ENCODE measurements at regions not wholly inside any gene's neighbourhood (a gene's known extent, or its start where the extent isn't known, plus 50 kb on each side); places are given as distances from the start of the nearest gene placed in this dataset.

DNA sequence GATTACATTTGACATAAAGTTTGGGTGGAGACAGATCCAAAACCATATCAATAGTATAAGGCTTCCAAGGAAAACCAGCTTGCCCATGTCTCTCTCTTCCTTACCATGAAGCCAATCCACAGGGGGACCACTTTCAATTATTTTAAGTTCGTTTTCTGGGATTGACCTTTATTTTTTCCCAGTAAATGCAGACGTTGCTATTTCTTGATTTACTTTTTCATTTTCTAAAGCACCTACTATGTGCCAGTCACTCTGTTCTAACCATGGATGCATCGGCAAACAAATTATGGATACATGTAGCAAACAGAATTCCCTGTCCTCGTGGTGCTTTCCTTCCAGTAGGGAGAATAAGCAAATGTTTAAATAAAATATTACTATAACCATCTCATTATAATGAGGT is 65.8 kb upstream of the KCNA1 start:
- TF ChIP-seq POLR2A (IDR thresholded peaks at IDR 0.05), result no peak
- no peak for TF ChIP-seq POLR2AphosphoS5 (IDR thresholded peaks at IDR 0.05; ENCODE audit: insufficient read depth in 1 of 2, low read depth in 1 of 2)
- TF ChIP-seq, protein P1, sequence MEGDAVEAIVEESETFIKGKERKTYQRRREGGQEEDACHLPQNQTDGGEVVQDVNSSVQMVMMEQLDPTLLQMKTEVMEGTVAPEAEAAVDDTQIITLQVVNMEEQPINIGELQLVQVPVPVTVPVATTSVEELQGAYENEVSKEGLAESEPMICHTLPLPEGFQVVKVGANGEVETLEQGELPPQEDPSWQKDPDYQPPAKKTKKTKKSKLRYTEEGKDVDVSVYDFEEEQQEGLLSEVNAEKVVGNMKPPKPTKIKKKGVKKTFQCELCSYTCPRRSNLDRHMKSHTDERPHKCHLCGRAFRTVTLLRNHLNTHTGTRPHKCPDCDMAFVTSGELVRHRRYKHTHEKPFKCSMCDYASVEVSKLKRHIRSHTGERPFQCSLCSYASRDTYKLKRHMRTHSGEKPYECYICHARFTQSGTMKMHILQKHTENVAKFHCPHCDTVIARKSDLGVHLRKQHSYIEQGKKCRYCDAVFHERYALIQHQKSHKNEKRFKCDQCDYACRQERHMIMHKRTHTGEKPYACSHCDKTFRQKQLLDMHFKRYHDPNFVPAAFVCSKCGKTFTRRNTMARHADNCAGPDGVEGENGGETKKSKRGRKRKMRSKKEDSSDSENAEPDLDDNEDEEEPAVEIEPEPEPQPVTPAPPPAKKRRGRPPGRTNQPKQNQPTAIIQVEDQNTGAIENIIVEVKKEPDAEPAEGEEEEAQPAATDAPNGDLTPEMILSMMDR (IDR thresholded peaks at IDR 0.05), result no peak
- H3K9me3 ChIP-seq, result no peaks in the 10 kb centered on the region
- intact Hi-C loops (cut with DNase I), result no loop called here
- H3K27me3 ChIP-seq, result no peaks in the 10 kb centered on the region
- no peak for DNase-seq (ENCODE audit: extremely low spot score in 2 of 2)
- no peak overlapping the region for H3K27ac ChIP-seq
- H3K4me1 ChIP-seq, result no peaks in the 10 kb centered on the region
- no peak overlapping the region for H3K4me3 ChIP-seq
- H3K36me3 ChIP-seq, result no peaks in the 10 kb centered on the region

DNA sequence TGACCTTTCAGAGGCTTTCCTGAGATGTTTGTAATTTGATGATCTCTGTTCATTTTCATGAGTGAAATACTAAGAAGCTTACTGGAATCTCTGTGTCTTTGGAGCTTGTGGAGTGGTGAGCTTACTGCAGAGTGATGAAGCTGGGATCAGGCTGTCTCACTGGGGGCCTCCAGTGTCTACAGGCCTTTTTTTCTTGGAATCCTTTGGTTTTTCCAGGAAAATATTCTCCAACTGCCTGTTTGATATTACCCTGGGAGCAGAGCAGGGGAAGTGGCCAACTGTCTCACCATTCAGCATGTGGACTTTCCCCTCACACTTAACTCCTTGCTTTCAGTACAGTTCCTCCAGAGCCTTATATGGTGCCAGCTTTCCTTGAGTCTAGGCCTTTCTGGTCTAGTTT is 62.0 kb upstream of the KCNA1 start:
- no peak for DNase-seq (ENCODE audit: extremely low spot score in 2 of 2)
- Histone ChIP-seq H3K36me3 (no peaks in the 10 kb centered on the region), H3K4me1 (no peaks in the 10 kb centered on the region), H3K4me3 (no peak overlapping the region), H3K27ac (no peak overlapping the region), H3K9me3 (no peaks in the 10 kb centered on the region), H3K27me3 (no peaks in the 10 kb centered on the region)
- TF ChIP-seq POLR2AphosphoS5 (IDR thresholded peaks at IDR 0.05; ENCODE audit: insufficient read depth in 1 of 2, low read depth in 1 of 2), result no peak
- TF ChIP-seq, protein P1 (IDR thresholded peaks at IDR 0.05), result no peak
- TF ChIP-seq POLR2A (IDR thresholded peaks at IDR 0.05), result no peak
- intact Hi-C loops (cut with DNase I), result no loop called here

DNA sequence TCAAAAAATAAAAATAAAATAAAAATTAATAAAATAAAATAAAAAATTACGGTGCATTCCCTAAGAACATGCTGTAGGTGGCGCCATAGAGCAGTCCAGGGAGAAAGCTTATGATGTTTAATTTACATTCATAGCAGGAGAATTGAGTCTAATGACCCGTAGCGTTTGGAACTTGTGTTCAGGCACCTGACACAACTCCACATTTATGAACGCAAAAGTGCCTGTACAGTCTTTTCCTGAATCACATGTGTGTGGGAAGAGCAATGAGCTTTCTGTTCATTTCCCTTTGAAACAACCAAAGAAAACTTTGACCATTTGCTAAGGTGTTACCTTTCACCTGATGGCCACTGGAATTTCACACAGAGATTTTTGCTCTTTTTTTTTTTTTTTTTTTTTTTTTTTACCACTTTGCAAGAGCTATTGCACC is 60.6 kb upstream of the KCNA1 start:
- no peaks in the 10 kb centered on the region for H3K9me3 ChIP-seq
- H3K36me3 ChIP-seq, result no peaks in the 10 kb centered on the region
- H3K4me1 ChIP-seq, result no peaks in the 10 kb centered on the region
- H3K4me3 ChIP-seq, result no peak overlapping the region
- peak in 1 of 2 donors; percentile 12 for DNase-seq (ENCODE audit: extremely low spot score in 2 of 2)
- no peaks in the 10 kb centered on the region for H3K27me3 ChIP-seq
- TF ChIP-seq, protein P1 (IDR thresholded peaks at IDR 0.05), result peak; percentile 14 to 48 (median 16)
- no peak for TF ChIP-seq POLR2A (IDR thresholded peaks at IDR 0.05)
- TF ChIP-seq POLR2AphosphoS5 (IDR thresholded peaks at IDR 0.05; ENCODE audit: insufficient read depth in 1 of 2, low read depth in 1 of 2), result no peak
- intact Hi-C loops (cut with DNase I), result no loop called here
- H3K27ac ChIP-seq, result no peak overlapping the region

DNA sequence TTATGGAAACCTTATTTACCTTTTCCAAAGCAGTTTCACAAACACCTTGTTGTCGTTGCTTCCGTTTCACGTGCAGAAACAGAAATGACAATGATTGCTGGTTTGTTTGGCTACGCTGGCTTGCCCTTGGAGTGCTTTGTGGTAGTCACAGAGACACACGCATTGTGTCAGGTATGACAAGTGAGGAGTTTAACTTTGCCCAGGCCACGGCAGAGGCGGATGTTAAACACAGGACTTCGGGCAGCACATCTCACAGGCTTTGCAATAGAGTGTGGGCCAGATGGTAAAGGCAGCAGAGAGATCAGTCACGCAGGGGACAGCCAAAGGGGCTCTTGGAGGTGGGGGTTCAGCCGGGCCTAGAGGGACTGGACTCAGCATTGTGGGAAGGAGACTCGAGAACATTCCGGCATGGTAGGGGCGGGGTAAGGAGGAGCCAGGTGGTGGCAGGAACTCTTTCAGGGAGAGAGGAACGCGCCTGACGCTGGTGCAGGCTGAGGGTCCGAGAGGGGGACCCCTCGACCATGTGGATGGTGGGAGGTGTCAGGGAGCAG is 59.8 kb upstream of the KCNA1 start:
- peak in 1 of 2 donors; percentile 67 for DNase-seq (ENCODE audit: extremely low spot score in 2 of 2)
- intact Hi-C loops (cut with DNase I), result loop anchor here (10.0 kb wide), 2 partner anchors 155 to 235 kb away; no protein-coding TSS in a partner anchor

More for the DNA sequence above, 59.8 kb upstream of the KCNA1 start:
- TF ChIP-seq POLR2A (IDR thresholded peaks at IDR 0.05) (no peak), POLR2AphosphoS5 (IDR thresholded peaks at IDR 0.05; ENCODE audit: insufficient read depth in 1 of 2, low read depth in 1 of 2) (no peak)
- TF ChIP-seq, protein P1 (IDR thresholded peaks at IDR 0.05), result no peak
- Histone ChIP-seq H3K27me3 (no peaks in the 10 kb centered on the region), H3K9me3 (no peaks in the 10 kb centered on the region), H3K27ac (no peak overlapping the region), H3K36me3 (no peaks in the 10 kb centered on the region), H3K4me3 (no peak overlapping the region), H3K4me1 (no peaks in the 10 kb centered on the region)

Data from vagina (tissue), 2 donors.